Anterior cingulate cortex (tissue), 58 donors: ENCODE measurements at regions not wholly inside any gene's neighbourhood (a gene's known extent, or its start where the extent isn't known, plus 50 kb on each side); places are given as distances from the start of the nearest gene placed in this dataset.
A peak's percentile ranks its signal among the peaks of the same experiment; 100 is the strongest.

ENCODE experiments used
- DNase-seq, 58 donors: peaks; one replicate each; lab custom pipeline; 2025; lab: John Stamatoyannopoulos, UW

GRCh38 chr10:28850784-28851183 lies 173.5 kb downstream of the BAMBI start:
- no peak for DNase-seq

- no peak for DNase-seq
Observed at GRCh38 chr10:28853195-28853594, 175.9 kb downstream of the BAMBI start.

GRCh38 chr10:28857164-28857563 lies 179.8 kb downstream of the BAMBI start:
- no peak for DNase-seq

GRCh38 chr10:28858646-28859045 lies 181.3 kb downstream of the BAMBI start:
- DNase-seq, result no peak

GRCh38 chr10:28859791-28860190 lies 182.5 kb downstream of the BAMBI start:
- DNase-seq, result no peak

GRCh38 chr10:28862219-28862618 lies 184.9 kb downstream of the BAMBI start:
- no peak for DNase-seq

- DNase-seq, result no peak
Observed at GRCh38 chr10:28869606-28870201, 192.4 kb downstream of the BAMBI start.

GRCh38 chr10:28871665-28872064 lies 194.3 kb downstream of the BAMBI start:
- DNase-seq, result no peak

GRCh38 chr10:28872587-28873165 lies 195.4 kb downstream of the BAMBI start:
- DNase-seq, result no peak

- DNase-seq, result no peak
Observed at GRCh38 chr10:28873540-28873939, 196.2 kb downstream of the BAMBI start.

GRCh38 chr10:28874210-28874609 lies 196.9 kb downstream of the BAMBI start:
- DNase-seq, result no peak

GRCh38 chr10:28875549-28876081 lies 198.3 kb downstream of the BAMBI start:
- DNase-seq, result peak in 31 of 58 donors; percentile 1 to 70 (median 20)

GRCh38 chr10:28878236-28878970 lies 201.1 kb downstream of the BAMBI start:
- DNase-seq, result peak in 1 of 58 donors; percentile 9

GRCh38 chr10:28879246-28879645 lies 201.9 kb downstream of the BAMBI start:
- no peak for DNase-seq

- DNase-seq, result no peak
Observed at GRCh38 chr10:28879875-28880682, 202.8 kb downstream of the BAMBI start.

- no peak for DNase-seq
Observed at GRCh38 chr10:28880683-28880950, 203.3 kb downstream of the BAMBI start.

GRCh38 chr10:28881171-28881882 lies 204.0 kb downstream of the BAMBI start:
- DNase-seq, result no peak

- no peak for DNase-seq
Observed at GRCh38 chr10:28883741-28884423, 206.6 kb downstream of the BAMBI start.

- no peak for DNase-seq
Observed at GRCh38 chr10:28890121-28890950, 213.0 kb downstream of the BAMBI start.
